Naive thymus-derived CD4-positive, alpha-beta T cell (primary cell): ENCODE measurements at regions not wholly inside any gene's neighbourhood (a gene's known extent, or its start where the extent isn't known, plus 50 kb on each side); places are given as distances from the start of the nearest gene placed in this dataset.

Experiments used
- ATAC-seq: fragments of 150-1000 bp; cut with Tn5 transposase; 2 replicates; pipeline ENCODE4 v1.10.0; 2021; ENCODE audit warnings: mild to moderate bottlenecking, moderate library complexity
- CTCF ChIA-PET: fragments of 350-600 bp; sonication (Branson Sonifier 250); formaldehyde crosslinking; loops from one replicate; lab custom pipeline; 2021; ENCODE audit warnings: antibody characterized with exemption; lab: Charles Lee
- POLR2A ChIA-PET: fragments of 350-600 bp; sonication (Branson Sonifier 250); formaldehyde crosslinking; loops from one replicate; lab custom pipeline; 2021; ENCODE audit warnings: antibody characterized with exemption, inconsistent platforms; lab: Charles Lee
- DNase-seq, 9 donors: peaks; one replicate each; pipeline versions ENCODE4 v3.0.0 to v3.0.0-alpha.2; 2020 to 2022; ENCODE audit warnings: mixed read lengths in 1 of 9
- H3K27ac ChIP-seq: one replicate; pipeline ENCODE4 v1.7.0; 2013; ENCODE audit warnings: mild to moderate bottlenecking, low read depth, low read length, moderate library complexity
- H3K27me3 ChIP-seq, 2 donors: one replicate each; pipeline ENCODE4 v1.7.0; 2013; ENCODE audit warnings: low read length in 2 of 2, mild to moderate bottlenecking in 2 of 2, moderate library complexity in 2 of 2; ENCODE audit not compliant: control insufficient read depth in 2 of 2, insufficient read depth in 2 of 2
- H3K36me3 ChIP-seq, 3 experiments: 1 replicate in 2 of 3; 2 replicates in 1 of 3; pipeline ENCODE4 v1.7.0; 2013; ENCODE audit warnings: low read length in 3 of 3, mild to moderate bottlenecking in 3 of 3, moderate library complexity in 1 of 3; ENCODE audit not compliant: insufficient read depth in 3 of 3, control insufficient read depth in 2 of 3
- H3K4me1 ChIP-seq, 2 donors: one replicate each; pipeline ENCODE4 v1.7.0; 2013; ENCODE audit warnings: low read length in 2 of 2, mild to moderate bottlenecking in 2 of 2, moderate library complexity in 1 of 2; ENCODE audit not compliant: control insufficient read depth in 2 of 2, insufficient read depth in 2 of 2
- H3K4me3 ChIP-seq: 2 replicates; pipeline ENCODE4 v1.7.0; 2013; ENCODE audit warnings: mild to moderate bottlenecking, low read length
- H3K9me3 ChIP-seq, 3 experiments: 1 replicate in 2 of 3; 2 replicates in 1 of 3; pipeline ENCODE4 v1.7.0; 2013; ENCODE audit warnings: low read length in 3 of 3; ENCODE audit not compliant: control insufficient read depth in 2 of 3
- H3K27ac Mint-ChIP-seq, 9 donors: one replicate each; pipeline ENCODE4 v1.8.0; 2020 to 2022; ENCODE audit warnings: mixed read lengths in 9 of 9, mild to moderate bottlenecking in 8 of 9, moderate library complexity in 5 of 9, inconsistent platforms in 2 of 9
- H3K27me3 Mint-ChIP-seq, 5 donors: one replicate each; pipeline ENCODE4 v1.8.0; 2021 to 2022; ENCODE audit warnings: mixed read lengths in 5 of 5, mild to moderate bottlenecking in 1 of 5
- H3K36me3 Mint-ChIP-seq, 5 donors: one replicate each; pipeline ENCODE4 v1.8.0; 2020 to 2022; ENCODE audit warnings: mixed read lengths in 5 of 5, mild to moderate bottlenecking in 3 of 5, inconsistent platforms in 1 of 5
- H3K4me1 Mint-ChIP-seq, 7 donors: one replicate each; pipeline ENCODE4 v1.8.0; 2020 to 2022; ENCODE audit warnings: mixed read lengths in 7 of 7, mild to moderate bottlenecking in 3 of 7, inconsistent platforms in 1 of 7
- H3K4me3 Mint-ChIP-seq, 10 donors: one replicate each; pipeline ENCODE4 v1.8.0; 2020 to 2022; ENCODE audit warnings: mild to moderate bottlenecking in 10 of 10, mixed read lengths in 10 of 10, moderate library complexity in 6 of 10, inconsistent platforms in 2 of 10
- H3K9me3 Mint-ChIP-seq, 11 donors: one replicate each; pipeline ENCODE4 v1.8.0; 2020 to 2022; ENCODE audit warnings: mixed read lengths in 11 of 11, mild to moderate bottlenecking in 4 of 11, inconsistent platforms in 1 of 11, moderate library complexity in 1 of 11
- intact Hi-C, 2 donors: fragments of 100-400 bp; cut with micrococcal nuclease; formaldehyde crosslinking; loops; one replicate each; pipeline ENCODE4 v1.15.1; 2023

DNA sequence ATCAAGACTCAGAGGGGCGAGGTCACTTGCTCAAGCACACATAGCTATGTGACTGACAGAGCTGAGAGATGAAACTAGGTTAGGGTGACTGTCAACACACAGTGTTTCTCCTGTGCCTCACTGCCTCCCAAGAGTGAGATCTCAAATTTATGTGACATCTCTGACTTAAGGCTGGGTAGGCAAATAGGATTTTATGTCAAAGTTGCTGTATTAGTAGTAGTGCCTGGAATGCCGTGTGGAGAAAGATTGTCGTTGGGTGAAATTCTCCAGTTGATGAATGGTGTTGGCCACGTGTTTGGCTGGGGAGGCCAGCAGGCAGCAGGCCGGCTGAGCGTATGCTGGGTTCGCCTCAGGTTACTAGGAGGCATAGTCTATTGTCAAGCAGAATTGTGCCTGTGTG is 148.3 kb upstream of the BMPER start:
- H3K4me1 Mint-ChIP-seq = no peaks in the 10 kb centered on the region
- no peaks in the 10 kb centered on the region for H3K36me3 ChIP-seq
- no peak overlapping the region for H3K4me3 ChIP-seq
- DNase-seq = no peak
- H3K27me3 ChIP-seq = no peaks in the 10 kb centered on the region
- H3K36me3 Mint-ChIP-seq = peaks cover 0 to 4% (median 0%) of the 10 kb centered on the region in 5 donors
- H3K4me1 ChIP-seq = no peaks in the 10 kb centered on the region
- H3K9me3 ChIP-seq = no peaks in the 10 kb centered on the region
- CTCF ChIA-PET = no interaction called here
- no peaks in the 10 kb centered on the region for H3K9me3 Mint-ChIP-seq
- H3K27ac Mint-ChIP-seq = no peak overlapping the region
- intact Hi-C loops = no loop called here
- ATAC-seq = no peak
- POLR2A ChIA-PET = no interaction called here
- H3K27me3 Mint-ChIP-seq = peaks cover 0 to 5% (median 0%) of the 10 kb centered on the region in 5 donors
- no peak overlapping the region for H3K4me3 Mint-ChIP-seq
- no peak overlapping the region for H3K27ac ChIP-seq

GRCh38 chr7:33757563-33758165 is 147.7 kb upstream of the BMPER start:
- intact Hi-C loops = no loop called here
- Histone ChIP-seq H3K4me1 (no peaks in the 10 kb centered on the region), H3K9me3 (no peaks in the 10 kb centered on the region), H3K4me3 (no peak overlapping the region), H3K27ac (no peak overlapping the region), H3K36me3 (no peaks in the 10 kb centered on the region), H3K27me3 (no peaks in the 10 kb centered on the region)
- Mint-ChIP-seq H3K9me3 (no peaks in the 10 kb centered on the region), H3K4me3 (no peak overlapping the region), H3K27me3 (peaks cover 0 to 5% (median 0%) of the 10 kb centered on the region in 5 donors), H3K36me3 (peaks cover 0 to 4% (median 0%) of the 10 kb centered on the region in 5 donors), H3K27ac (no peak overlapping the region), H3K4me1 (no peaks in the 10 kb centered on the region)
- DNase-seq (no peak), ATAC-seq (no peak)
- CTCF ChIA-PET = interaction anchor here (0.5 to 0.8 kb wide), 3 partner anchors 253 to 340 kb away, joined by 3 to 4 read pairs (median 3); no protein-coding TSS in a partner anchor
- POLR2A ChIA-PET = no interaction called here

DNA sequence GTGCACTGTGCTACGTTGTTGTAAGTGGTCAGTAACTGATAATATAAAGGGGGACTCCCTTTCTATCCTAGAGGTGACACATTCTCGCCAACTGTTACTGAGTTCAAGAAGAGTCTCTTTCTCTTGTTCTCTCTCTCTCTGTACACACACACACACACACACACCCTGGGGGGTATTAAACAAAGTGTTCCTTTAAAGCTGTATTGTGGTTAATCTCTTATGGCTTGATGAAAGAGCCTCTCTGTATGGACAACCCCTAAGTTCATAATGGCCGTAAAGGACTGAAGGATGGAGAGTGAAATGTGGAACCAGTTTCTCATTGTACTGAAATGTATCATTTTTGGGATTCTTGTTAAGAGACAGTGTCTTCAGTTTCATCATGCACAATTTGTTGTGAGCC is 145.2 kb upstream of the BMPER start:
- POLR2A ChIA-PET = no interaction called here
- no peaks in the 10 kb centered on the region for H3K27me3 ChIP-seq
- no peaks in the 10 kb centered on the region for H3K36me3 ChIP-seq
- H3K27ac ChIP-seq = no peak overlapping the region
- no peak overlapping the region for H3K4me3 Mint-ChIP-seq
- H3K4me1 ChIP-seq = no peaks in the 10 kb centered on the region
- H3K4me1 Mint-ChIP-seq = no peaks in the 10 kb centered on the region
- no peak overlapping the region for H3K4me3 ChIP-seq
- no peak for ATAC-seq
- intact Hi-C loops = no loop called here
- peaks cover 0 to 4% (median 0%) of the 10 kb centered on the region in 5 donors for H3K27me3 Mint-ChIP-seq
- H3K9me3 ChIP-seq = no peaks in the 10 kb centered on the region
- CTCF ChIA-PET = no interaction called here
- H3K36me3 Mint-ChIP-seq = peaks cover 0 to 3% (median 0%) of the 10 kb centered on the region in 5 donors
- no peak for DNase-seq
- H3K27ac Mint-ChIP-seq = no peak overlapping the region
- H3K9me3 Mint-ChIP-seq = no peaks in the 10 kb centered on the region

DNA sequence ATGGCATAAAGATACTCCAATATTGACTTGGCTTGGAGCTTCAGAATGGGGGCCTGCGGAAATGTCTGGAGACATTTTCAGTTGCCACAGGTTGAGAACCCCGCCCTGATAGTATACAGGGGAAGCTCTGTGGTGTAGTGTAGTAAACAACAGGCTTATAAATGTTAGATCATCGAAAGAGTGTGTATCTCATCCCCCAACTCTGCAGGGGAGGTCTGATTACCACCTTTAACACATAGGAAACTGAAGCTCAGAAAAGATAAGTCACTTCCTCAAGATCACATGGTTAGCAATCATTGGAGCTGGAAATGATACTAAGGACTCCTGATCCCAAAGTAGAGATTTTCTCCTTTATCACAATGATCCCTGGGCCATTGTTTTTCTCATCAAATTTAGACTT is 144.5 kb upstream of the BMPER start:
- H3K36me3 ChIP-seq = no peaks in the 10 kb centered on the region
- no peak overlapping the region for H3K4me3 Mint-ChIP-seq
- no peaks in the 10 kb centered on the region for H3K27me3 ChIP-seq
- ChIA-PET POLR2A (no interaction called here), CTCF (no interaction called here)
- H3K27me3 Mint-ChIP-seq = no peaks in the 10 kb centered on the region
- no peak overlapping the region for H3K27ac ChIP-seq
- H3K4me1 ChIP-seq = no peaks in the 10 kb centered on the region
- no peaks in the 10 kb centered on the region for H3K4me1 Mint-ChIP-seq
- peaks cover 0 to 3% (median 0%) of the 10 kb centered on the region in 5 donors for H3K36me3 Mint-ChIP-seq
- H3K4me3 ChIP-seq = no peak overlapping the region
- ATAC-seq (no peak), DNase-seq (no peak)
- H3K27ac Mint-ChIP-seq = no peak overlapping the region
- no peaks in the 10 kb centered on the region for H3K9me3 Mint-ChIP-seq
- intact Hi-C loops = no loop called here
- H3K9me3 ChIP-seq = no peaks in the 10 kb centered on the region

DNA sequence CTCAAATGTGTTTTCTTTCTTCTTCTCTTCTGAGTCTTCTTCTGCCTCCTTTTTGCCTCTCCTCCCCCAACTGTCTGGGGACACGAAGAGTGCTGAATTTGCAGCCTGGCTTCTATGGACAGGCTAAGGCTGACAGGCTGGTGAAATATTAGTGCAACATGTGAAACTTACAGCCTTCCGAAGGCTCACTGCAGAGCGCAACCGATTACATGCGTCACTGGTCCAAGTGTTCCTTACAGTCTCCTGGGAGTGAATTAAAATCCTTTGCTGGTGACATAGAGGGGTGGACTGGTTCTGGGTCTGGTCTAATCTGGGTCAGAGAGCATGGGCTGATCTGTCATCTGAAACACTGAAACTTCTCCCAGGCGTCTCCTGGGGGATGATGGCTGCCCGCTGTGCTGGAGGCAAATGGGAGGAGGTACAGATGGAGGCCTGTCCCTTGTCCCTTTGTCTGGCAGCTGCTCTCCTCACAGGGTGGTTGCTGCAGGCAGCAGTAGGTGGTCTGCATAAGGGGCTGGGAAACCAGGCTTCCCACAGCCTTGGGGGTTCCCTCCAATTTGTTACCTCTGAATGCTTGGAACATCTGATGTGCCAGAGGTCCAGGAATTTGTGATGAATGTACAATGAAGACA is 143.8 kb upstream of the BMPER start:
- ChIA-PET POLR2A (no interaction called here), CTCF (no interaction called here)
- no peaks in the 10 kb centered on the region for H3K36me3 ChIP-seq
- Mint-ChIP-seq H3K4me3 (no peak overlapping the region), H3K4me1 (no peaks in the 10 kb centered on the region), H3K9me3 (no peaks in the 10 kb centered on the region), H3K27ac (no peak overlapping the region), H3K27me3 (no peaks in the 10 kb centered on the region), H3K36me3 (peaks cover 0 to 3% (median 0%) of the 10 kb centered on the region in 5 donors)
- H3K4me1 ChIP-seq = no peaks in the 10 kb centered on the region
- H3K9me3 ChIP-seq = no peaks in the 10 kb centered on the region
- H3K27ac ChIP-seq = no peak overlapping the region
- DNase-seq (no peak), ATAC-seq (no peak)
- H3K4me3 ChIP-seq = no peak overlapping the region
- no peaks in the 10 kb centered on the region for H3K27me3 ChIP-seq
- intact Hi-C loops = no loop called here

DNA sequence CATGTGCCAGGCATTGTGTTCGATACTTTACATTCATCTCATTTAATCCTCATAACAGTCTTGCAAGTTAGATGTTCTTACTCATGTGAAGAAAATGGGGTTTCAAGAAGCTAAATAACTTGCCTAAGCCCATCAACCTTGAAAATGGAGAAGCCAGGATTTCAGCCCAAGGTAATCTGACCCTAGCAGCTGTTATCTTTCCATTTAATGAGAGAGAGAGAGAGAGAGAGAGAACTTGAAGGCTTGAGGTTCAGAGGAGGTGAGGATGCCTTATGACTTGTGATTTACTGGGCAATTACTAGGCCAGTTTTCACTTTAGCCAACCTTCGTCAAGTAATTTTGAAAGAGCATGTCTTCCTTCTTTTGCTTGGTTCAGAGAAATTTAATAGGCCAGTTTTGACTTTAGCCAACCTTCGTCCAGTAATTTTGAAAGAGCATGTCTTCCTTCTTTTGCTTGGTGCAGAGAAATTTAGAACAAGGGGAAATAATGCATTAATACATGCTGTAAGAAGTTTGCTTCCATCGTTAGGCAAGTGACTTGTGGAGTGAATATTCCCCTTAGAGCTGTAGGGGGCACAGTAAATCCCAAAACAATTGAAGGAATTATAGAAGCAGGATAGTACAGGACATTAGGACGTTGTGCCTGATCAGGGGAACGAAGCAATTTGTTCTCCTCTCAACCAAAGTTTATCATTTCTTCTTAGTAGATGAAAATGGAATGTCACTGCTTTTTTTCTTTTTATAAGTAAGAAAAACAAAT is 143.0 kb upstream of the BMPER start:
- H3K27me3 ChIP-seq = no peaks in the 10 kb centered on the region
- no peak overlapping the region for H3K4me3 Mint-ChIP-seq
- no peaks in the 10 kb centered on the region for H3K36me3 ChIP-seq
- H3K9me3 Mint-ChIP-seq = no peaks in the 10 kb centered on the region
- DNase-seq (no peak), ATAC-seq (no peak)
- H3K9me3 ChIP-seq = no peaks in the 10 kb centered on the region
- no peak overlapping the region for H3K27ac Mint-ChIP-seq
- ChIA-PET CTCF (no interaction called here), POLR2A (no interaction called here)
- no peaks in the 10 kb centered on the region for H3K4me1 Mint-ChIP-seq
- no peak overlapping the region for H3K27ac ChIP-seq
- H3K4me3 ChIP-seq = no peak overlapping the region
- H3K27me3 Mint-ChIP-seq = no peaks in the 10 kb centered on the region
- peaks cover 0 to 3% (median 0%) of the 10 kb centered on the region in 5 donors for H3K36me3 Mint-ChIP-seq
- no peaks in the 10 kb centered on the region for H3K4me1 ChIP-seq
- intact Hi-C loops = no loop called here
